OCI-LY3 (cell line): ENCODE measurements at regions not wholly inside any gene's neighbourhood (a gene's known extent, or its start where the extent isn't known, plus 50 kb on each side); places are given as distances from the start of the nearest gene placed in this dataset.

Source experiments
- H2AFZ ChIP-seq: fragments of 200-600, 300-600 bp; shearing (Covaris generic); 2 replicates; pipeline ENCODE4 v1.6.0; 2014; ENCODE audit warnings: antibody characterized with exemption, low read depth, low read length
- H3K27ac ChIP-seq: fragments of 200-600, 300-600 bp; sonication (generic); 2 replicates; pipeline ENCODE4 v1.5.1; 2014; ENCODE audit warnings: mild to moderate bottlenecking, low read length, moderate library complexity, mixed read lengths
- H3K27me3 ChIP-seq: fragments of 200-600, 300-600 bp; sonication (generic); 2 replicates; pipeline ENCODE4 v1.6.1; 2014; ENCODE audit warnings: low read depth, low read length, mixed read lengths
- H3K36me3 ChIP-seq: fragments of 200-600, 300-600 bp; sonication (generic); replicated peaks from 2 replicates; pipeline ENCODE3; 2014; ENCODE audit warnings: low read depth, low read length, mixed read lengths
- H3K4me1 ChIP-seq: fragments of 300-600, 200-600 bp; sonication (generic); 2 replicates; pipeline ENCODE4 v1.6.1; 2014; ENCODE audit warnings: low read length, mixed read lengths
- H3K4me2 ChIP-seq: fragments of 200-600, 300-600 bp; sonication (generic); 2 replicates; pipeline ENCODE4 v1.6.1; 2014; ENCODE audit warnings: low read length, mixed read lengths
- H3K4me3 ChIP-seq: fragments of 300-600, 200-600 bp; sonication (generic); 2 replicates; pipeline ENCODE4 v1.5.1; 2014; ENCODE audit warnings: antibody characterized with exemption, mild to moderate bottlenecking, low read length, moderate library complexity
- H3K79me2 ChIP-seq: fragments of 300-600, 200-600 bp; shearing (Covaris generic); 2 replicates; pipeline ENCODE4 v1.6.1; 2014; ENCODE audit warnings: mild to moderate bottlenecking, low read length, mixed read lengths
- H3K9ac ChIP-seq: fragments of 300-600, 200-600 bp; shearing (Covaris generic); 2 replicates; pipeline ENCODE4 v1.6.0; 2014; ENCODE audit warnings: mild to moderate bottlenecking, low read length, moderate library complexity
- H3K9me3 ChIP-seq: fragments of 200-600, 300-600 bp; shearing (Covaris generic); 2 replicates; pipeline ENCODE4 v1.6.1; 2014; ENCODE audit warnings: low read length, mixed read lengths; ENCODE audit not compliant: insufficient read depth
- H4K20me1 ChIP-seq: fragments of 200-600, 300-600 bp; sonication (generic); 2 replicates; pipeline ENCODE4 v1.6.1; 2016; ENCODE audit warnings: low read length, mixed read lengths; ENCODE audit not compliant: insufficient read depth
- EZH2phosphoT487 ChIP-seq: fragments of 200-600 bp; shearing (Covaris generic); IDR thresholded peaks from 2 replicates; pipeline ENCODE4 v1.6.1; 2018; ENCODE audit warnings: antibody characterized with exemption, mixed run types, low read depth
- TF ChIP-seq, protein P1 (sequence below): fragments of 200-600, 300-600 bp; sonication (generic); IDR thresholded peaks from 2 replicates; pipeline ENCODE4 v1.5.1; 2014; ENCODE audit warnings: antibody characterized with exemption, low read length, low read depth

DNA sequence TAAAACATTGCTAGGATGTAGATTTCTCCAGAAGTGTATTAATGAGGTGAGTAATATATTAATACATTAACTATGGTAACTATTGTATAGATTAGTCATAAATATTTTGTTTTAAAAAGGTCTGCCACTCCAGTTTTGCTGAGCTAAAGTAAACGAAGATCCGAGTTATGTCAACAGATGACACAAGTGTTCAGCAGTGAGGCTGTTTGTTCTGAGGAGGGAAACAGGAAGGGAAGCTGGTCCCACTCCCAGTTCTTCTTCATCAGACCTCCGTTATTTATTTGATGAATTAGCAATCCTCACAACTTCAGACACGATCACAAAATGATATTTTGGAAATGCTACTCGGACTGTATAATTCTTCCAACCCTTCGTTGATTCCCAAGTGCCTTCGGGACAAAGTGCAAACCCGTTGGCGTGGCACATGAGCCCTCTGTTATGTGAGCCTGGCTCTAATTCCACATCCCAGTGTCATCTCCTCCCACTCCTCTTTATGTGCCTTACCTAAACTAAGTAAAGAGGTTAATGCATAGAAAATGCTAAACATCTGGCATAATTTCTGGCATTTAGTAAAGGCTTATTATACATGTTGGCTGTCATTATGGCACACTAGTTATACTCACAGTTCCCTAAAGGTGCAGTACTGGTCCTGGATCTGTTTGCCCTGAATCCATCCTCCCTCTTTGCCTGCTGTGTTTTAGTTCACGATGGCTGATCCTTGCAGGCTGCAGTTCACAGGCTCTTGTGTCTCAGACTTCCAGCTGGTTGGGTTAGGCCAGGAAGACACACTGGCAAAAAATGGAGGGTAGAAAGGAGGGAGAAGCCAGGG is 190.6 kb upstream of the LNX1 start:
- Histone ChIP-seq H3K4me1 (no peaks in the 10 kb centered on the region), H3K4me3 (no peak overlapping the region), H4K20me1 (no peaks in the 10 kb centered on the region), H3K4me2 (no peak overlapping the region), H3K27me3 (0 out of 2 replicates have a peak, but pooled peaks cover 5% of the 10 kb centered on the region), H2AFZ (no peak overlapping the region), H3K36me3 (no peaks in the 10 kb centered on the region), H3K27ac (no peak overlapping the region), H3K9ac (no peak overlapping the region), H3K9me3 (no peaks in the 10 kb centered on the region), H3K79me2 (no peaks in the 10 kb centered on the region)
- TF ChIP-seq, protein P1, sequence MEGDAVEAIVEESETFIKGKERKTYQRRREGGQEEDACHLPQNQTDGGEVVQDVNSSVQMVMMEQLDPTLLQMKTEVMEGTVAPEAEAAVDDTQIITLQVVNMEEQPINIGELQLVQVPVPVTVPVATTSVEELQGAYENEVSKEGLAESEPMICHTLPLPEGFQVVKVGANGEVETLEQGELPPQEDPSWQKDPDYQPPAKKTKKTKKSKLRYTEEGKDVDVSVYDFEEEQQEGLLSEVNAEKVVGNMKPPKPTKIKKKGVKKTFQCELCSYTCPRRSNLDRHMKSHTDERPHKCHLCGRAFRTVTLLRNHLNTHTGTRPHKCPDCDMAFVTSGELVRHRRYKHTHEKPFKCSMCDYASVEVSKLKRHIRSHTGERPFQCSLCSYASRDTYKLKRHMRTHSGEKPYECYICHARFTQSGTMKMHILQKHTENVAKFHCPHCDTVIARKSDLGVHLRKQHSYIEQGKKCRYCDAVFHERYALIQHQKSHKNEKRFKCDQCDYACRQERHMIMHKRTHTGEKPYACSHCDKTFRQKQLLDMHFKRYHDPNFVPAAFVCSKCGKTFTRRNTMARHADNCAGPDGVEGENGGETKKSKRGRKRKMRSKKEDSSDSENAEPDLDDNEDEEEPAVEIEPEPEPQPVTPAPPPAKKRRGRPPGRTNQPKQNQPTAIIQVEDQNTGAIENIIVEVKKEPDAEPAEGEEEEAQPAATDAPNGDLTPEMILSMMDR: no peak
- no peak for TF ChIP-seq EZH2phosphoT487

DNA sequence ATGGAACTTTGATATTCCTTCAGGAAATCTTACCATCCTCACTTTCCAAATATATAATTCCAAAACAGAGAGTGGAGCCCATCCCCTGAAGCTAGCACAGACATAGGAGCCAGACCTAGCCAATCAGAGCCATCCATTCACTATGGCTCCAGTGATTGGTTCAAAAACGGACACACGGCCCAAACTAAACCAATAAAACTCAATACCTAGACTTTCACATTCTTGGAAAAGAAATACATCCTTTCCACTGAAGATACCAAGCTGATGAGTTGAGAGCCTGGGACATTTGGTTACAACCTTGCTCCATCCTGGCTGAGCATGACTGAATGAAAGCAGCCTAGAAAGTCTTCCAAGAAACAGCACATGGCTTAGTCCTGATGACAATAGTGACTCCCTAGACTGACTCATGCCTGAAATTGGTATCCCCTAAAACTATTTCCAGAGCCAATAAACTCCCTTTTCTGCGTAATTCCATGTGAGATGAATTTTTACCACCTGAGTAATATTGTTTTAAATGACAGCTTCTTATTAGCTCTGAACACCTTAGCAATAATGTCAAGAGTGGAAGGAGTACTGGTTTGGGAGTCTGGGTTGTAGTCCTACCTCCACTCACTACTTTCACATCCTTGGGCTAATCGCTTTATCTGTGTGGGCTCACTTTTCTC is 189.6 kb upstream of the LNX1 start:
- no peaks in the 10 kb centered on the region for H3K4me1 ChIP-seq
- H3K79me2 ChIP-seq: no peaks in the 10 kb centered on the region
- no peak overlapping the region for H3K9ac ChIP-seq

DNA sequence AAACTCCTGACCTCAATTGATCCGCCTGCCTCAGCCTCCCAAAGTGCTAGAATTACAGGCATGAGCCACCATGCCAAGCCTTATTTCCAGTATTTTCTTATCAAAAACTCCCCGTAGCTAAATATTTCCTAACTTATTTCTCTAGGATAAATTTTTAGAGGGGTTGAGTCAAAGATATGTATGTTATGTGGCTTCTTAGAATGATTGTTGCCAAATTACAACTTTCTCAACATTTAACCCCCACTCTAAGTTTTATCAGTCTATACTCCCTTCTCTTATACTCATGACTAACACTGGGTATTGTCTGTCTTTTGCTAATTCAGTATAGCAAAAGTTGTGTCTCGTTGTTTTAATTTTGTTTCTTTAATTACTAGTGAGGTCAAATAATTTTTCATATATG is 187.7 kb upstream of the LNX1 start:
- no peak overlapping the region for H3K27ac ChIP-seq
- H3K4me1 ChIP-seq: no peaks in the 10 kb centered on the region
- H3K27me3 ChIP-seq: 0 out of 2 replicates have a peak, but pooled peaks cover 5% of the 10 kb centered on the region
- no peak overlapping the region for H2AFZ ChIP-seq
- H4K20me1 ChIP-seq: no peaks in the 10 kb centered on the region
- no peaks in the 10 kb centered on the region for H3K36me3 ChIP-seq
- H3K4me2 ChIP-seq: no peak overlapping the region
- no peak overlapping the region for H3K9ac ChIP-seq
- no peaks in the 10 kb centered on the region for H3K9me3 ChIP-seq
- H3K4me3 ChIP-seq: no peak overlapping the region
- TF ChIP-seq, protein P1: no peak
- no peak for TF ChIP-seq EZH2phosphoT487
- no peaks in the 10 kb centered on the region for H3K79me2 ChIP-seq

More for the DNA sequence above, 189.6 kb upstream of the LNX1 start:
- Histone ChIP-seq H3K27ac (no peak overlapping the region), H3K27me3 (0 out of 2 replicates have a peak, but pooled peaks cover 5% of the 10 kb centered on the region), H3K9me3 (no peaks in the 10 kb centered on the region), H3K4me2 (no peak overlapping the region), H2AFZ (no peak overlapping the region), H3K4me3 (no peak overlapping the region), H3K36me3 (no peaks in the 10 kb centered on the region), H4K20me1 (no peaks in the 10 kb centered on the region)
- no peak for TF ChIP-seq EZH2phosphoT487
- TF ChIP-seq, protein P1: no peak

DNA sequence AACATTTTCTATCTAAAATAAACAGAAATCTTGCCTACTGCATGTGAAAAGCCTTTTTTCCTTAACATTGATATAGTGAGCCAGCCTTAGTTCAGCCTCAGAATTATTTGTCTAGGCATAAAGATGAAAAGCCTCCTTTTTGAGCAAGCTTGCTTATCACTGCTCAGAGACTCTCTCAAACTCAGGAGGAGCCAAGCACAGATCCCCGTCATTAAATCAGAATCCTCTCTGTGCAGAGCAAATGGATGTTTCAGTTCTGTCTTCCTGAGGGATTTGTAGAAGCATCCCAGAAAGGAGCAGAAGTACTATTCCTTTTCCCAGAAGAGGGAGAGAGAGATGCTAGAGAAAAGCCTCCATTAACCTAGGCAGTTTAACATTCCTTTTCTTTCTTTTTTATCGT is 186.9 kb upstream of the LNX1 start:
- Histone ChIP-seq H3K9ac (no peak overlapping the region), H3K27ac (no peak overlapping the region), H3K36me3 (no peaks in the 10 kb centered on the region), H3K4me3 (no peak overlapping the region), H2AFZ (no peak overlapping the region), H3K27me3 (0 out of 2 replicates have a peak, but pooled peaks cover 5% of the 10 kb centered on the region), H3K4me1 (no peaks in the 10 kb centered on the region), H3K4me2 (no peak overlapping the region), H3K9me3 (no peaks in the 10 kb centered on the region), H3K79me2 (no peaks in the 10 kb centered on the region), H4K20me1 (no peaks in the 10 kb centered on the region)
- TF ChIP-seq, protein P1: no peak
- TF ChIP-seq EZH2phosphoT487: no peak
